PC-3 (cell line): ENCODE measurements at regions not wholly inside any gene's neighbourhood (a gene's known extent, or its start where the extent isn't known, plus 50 kb on each side); places are given as distances from the start of the nearest gene placed in this dataset.

Source experiments
- EZH2 ChIP-seq: fragments of 300-600 bp; sonication (generic); IDR thresholded peaks from one replicate; pipeline ENCODE4 v1.6.1; 2017; ENCODE audit warnings: antibody characterized with exemption, mild to moderate bottlenecking, low read length; ENCODE audit not compliant: unreplicated experiment
- EZH2phosphoT487 ChIP-seq: fragments of 300-600 bp; sonication (generic); IDR thresholded peaks from 2 replicates; pipeline ENCODE4 v1.6.1; 2018; ENCODE audit warnings: mild to moderate bottlenecking, antibody characterized with exemption, low read length, borderline replicate concordance
- TF ChIP-seq, protein P1 (sequence below): fragments of 300-600 bp; sonication (generic); conservative IDR thresholded peaks from 2 replicates; pipeline ENCODE4 v1.5.1; 2017; ENCODE audit warnings: antibody characterized with exemption, low read depth, mild to moderate bottlenecking, low read length

GRCh38 chrX:130552444-130553073 is 150.8 kb downstream of the RBMX2 start:
- TF ChIP-seq, protein P1, sequence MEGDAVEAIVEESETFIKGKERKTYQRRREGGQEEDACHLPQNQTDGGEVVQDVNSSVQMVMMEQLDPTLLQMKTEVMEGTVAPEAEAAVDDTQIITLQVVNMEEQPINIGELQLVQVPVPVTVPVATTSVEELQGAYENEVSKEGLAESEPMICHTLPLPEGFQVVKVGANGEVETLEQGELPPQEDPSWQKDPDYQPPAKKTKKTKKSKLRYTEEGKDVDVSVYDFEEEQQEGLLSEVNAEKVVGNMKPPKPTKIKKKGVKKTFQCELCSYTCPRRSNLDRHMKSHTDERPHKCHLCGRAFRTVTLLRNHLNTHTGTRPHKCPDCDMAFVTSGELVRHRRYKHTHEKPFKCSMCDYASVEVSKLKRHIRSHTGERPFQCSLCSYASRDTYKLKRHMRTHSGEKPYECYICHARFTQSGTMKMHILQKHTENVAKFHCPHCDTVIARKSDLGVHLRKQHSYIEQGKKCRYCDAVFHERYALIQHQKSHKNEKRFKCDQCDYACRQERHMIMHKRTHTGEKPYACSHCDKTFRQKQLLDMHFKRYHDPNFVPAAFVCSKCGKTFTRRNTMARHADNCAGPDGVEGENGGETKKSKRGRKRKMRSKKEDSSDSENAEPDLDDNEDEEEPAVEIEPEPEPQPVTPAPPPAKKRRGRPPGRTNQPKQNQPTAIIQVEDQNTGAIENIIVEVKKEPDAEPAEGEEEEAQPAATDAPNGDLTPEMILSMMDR: no peak
- no peak for TF ChIP-seq EZH2
- no peak for TF ChIP-seq EZH2phosphoT487
